HEK293T (cell line): ENCODE measurements at regions not wholly inside any gene's neighbourhood (a gene's known extent, or its start where the extent isn't known, plus 50 kb on each side); places are given as distances from the start of the nearest gene placed in this dataset.

Experiments
- CTCF ChIA-PET: fragments of 350-600 bp; formaldehyde crosslinking; extraction: SDS; loops from one replicate; lab custom pipeline; 2021; ENCODE audit warnings: antibody characterized with exemption, inconsistent platforms; lab: Yijun Ruan, JAX
- POLR2A ChIA-PET: fragments of 350-600 bp; formaldehyde crosslinking; extraction: SDS; loops from one replicate; lab custom pipeline; 2020; ENCODE audit warnings: antibody characterized with exemption, inconsistent platforms; lab: Yijun Ruan, JAX
- DNase-seq: peaks from one replicate; pipeline ENCODE4 v3.0.0; 2012; ENCODE audit warnings: mixed read lengths; ENCODE audit errors: extremely low spot score
- ARNT ChIP-seq: fragments of 450-650 bp; IDR thresholded peaks from 2 replicates; pipeline ENCODE4 v1.6.1; 2017; ENCODE audit warnings: mild to moderate bottlenecking
- BHLHE40 ChIP-seq: fragments of 450-650 bp; IDR thresholded peaks from 2 replicates; pipeline ENCODE4 v1.6.1; 2016; ENCODE audit warnings: mild to moderate bottlenecking, moderate library complexity, borderline replicate concordance
- CTBP1 ChIP-seq: fragments of 450-650 bp; IDR thresholded peaks from 2 replicates; pipeline ENCODE4 v1.6.1; 2016; ENCODE audit warnings: borderline replicate concordance
- ELF4 ChIP-seq: fragments of 450-650 bp; IDR thresholded peaks from 2 replicates; pipeline ENCODE4 v1.6.1; 2017; ENCODE audit warnings: antibody characterized with exemption
- FOXA1 ChIP-seq: fragments of 450-650 bp; IDR thresholded peaks from 2 replicates; pipeline ENCODE4 v1.6.1; 2016; ENCODE audit warnings: mild to moderate bottlenecking
- FOXK2 ChIP-seq: fragments of 450-650 bp; IDR thresholded peaks from 2 replicates; pipeline ENCODE4 v1.6.1; 2016; ENCODE audit warnings: mild to moderate bottlenecking
- FOXM1 ChIP-seq: fragments of 450-650 bp; IDR thresholded peaks from 2 replicates; pipeline ENCODE4 v1.6.1; 2017; ENCODE audit warnings: mild to moderate bottlenecking, borderline replicate concordance
- HDGF ChIP-seq: fragments of 450-650 bp; IDR thresholded peaks from 2 replicates; pipeline ENCODE4 v1.6.1; 2017; ENCODE audit warnings: antibody characterized with exemption, borderline replicate concordance
- L3MBTL2 ChIP-seq: fragments of 450-650 bp; conservative IDR thresholded peaks from 2 replicates; pipeline ENCODE4 v1.6.1; 2016; ENCODE audit warnings: mild to moderate bottlenecking
- LEF1 ChIP-seq: fragments of 450-650 bp; IDR thresholded peaks from 2 replicates; pipeline ENCODE4 v1.6.1; 2017; ENCODE audit warnings: mild to moderate bottlenecking, borderline replicate concordance
- NFRKB ChIP-seq: fragments of 450-650 bp; IDR thresholded peaks from 2 replicates; pipeline ENCODE4 v1.6.1; 2016; ENCODE audit warnings: mild to moderate bottlenecking, moderate library complexity
- PKNOX1 ChIP-seq: fragments of 450-650 bp; IDR thresholded peaks from 2 replicates; pipeline ENCODE4 v1.6.1; 2016
- SP1 ChIP-seq: fragments of 450-650 bp; IDR thresholded peaks from 2 replicates; pipeline ENCODE4 v1.6.1; 2017
- SUZ12 ChIP-seq: fragments of 450-650 bp; IDR thresholded peaks from 2 replicates; pipeline ENCODE4 v1.6.1; 2016; ENCODE audit warnings: mild to moderate bottlenecking
- TARDBP ChIP-seq: fragments of 450-650 bp; IDR thresholded peaks from 2 replicates; pipeline ENCODE4 v1.6.1; 2016
- ZNF384 ChIP-seq: fragments of 450-650 bp; IDR thresholded peaks from 2 replicates; pipeline ENCODE4 v1.6.1; 2016

GRCh38 chr22:49077586-49077985 is 750.1 kb downstream of the BRD1 start:
- ChIA-PET CTCF (no interaction called here), POLR2A (no interaction called here)
- TF ChIP-seq SUZ12 (no peak), BHLHE40 (no peak), HDGF (no peak), ELF4 (no peak), FOXA1 (no peak), LEF1 (no peak), NFRKB (no peak), PKNOX1 (no peak), ZNF384 (no peak), FOXM1 (no peak), TARDBP (no peak), FOXK2 (no peak), ARNT (no peak), L3MBTL2 (no peak), CTBP1 (no peak), SP1 (no peak)
- DNase-seq, result no peak

- DNase-seq, result no peak
- ChIA-PET CTCF (no interaction called here), POLR2A (no interaction called here)
- TF ChIP-seq FOXM1, result no peak
- no peak for TF ChIP-seq HDGF
- TF ChIP-seq BHLHE40, result no peak
- TF ChIP-seq SP1, result no peak
- no peak for TF ChIP-seq FOXA1
- no peak for TF ChIP-seq ZNF384
- no peak for TF ChIP-seq PKNOX1
- no peak for TF ChIP-seq SUZ12
- TF ChIP-seq L3MBTL2, result no peak
- TF ChIP-seq ELF4, result no peak
- no peak for TF ChIP-seq TARDBP
- no peak for TF ChIP-seq FOXK2
Measured at GRCh38 chr22:49077036-49077393, 750.7 kb downstream of the BRD1 start.

- DNase-seq, result no peak
- CTCF ChIA-PET, result no interaction called here
- no peak for TF ChIP-seq SP1
- TF ChIP-seq FOXA1, result no peak
- no peak for TF ChIP-seq FOXK2
- no peak for TF ChIP-seq ELF4
- no peak for TF ChIP-seq CTBP1
- TF ChIP-seq ARNT, result no peak
- no peak for TF ChIP-seq PKNOX1
- POLR2A ChIA-PET, result no interaction called here
Measured at GRCh38 chr22:49076300-49077035, 751.2 kb downstream of the BRD1 start.

- no peak for TF ChIP-seq FOXM1
- no peak for TF ChIP-seq FOXK2
- no peak for TF ChIP-seq BHLHE40
- no peak for TF ChIP-seq PKNOX1
- no peak for TF ChIP-seq SUZ12
- no peak for TF ChIP-seq NFRKB
- no peak for TF ChIP-seq ZNF384
- TF ChIP-seq LEF1, result no peak
- no peak for TF ChIP-seq FOXA1
- no peak for TF ChIP-seq TARDBP
- TF ChIP-seq CTBP1, result no peak
- no peak for TF ChIP-seq L3MBTL2
- no peak for TF ChIP-seq SP1
- TF ChIP-seq ELF4, result no peak
- TF ChIP-seq ARNT, result no peak
- no peak for TF ChIP-seq HDGF
- ChIA-PET CTCF (interaction anchor here (0.6 kb wide), 1 partner anchor 75 kb away, joined by 4 read pairs; no protein-coding TSS in a partner anchor), POLR2A (no interaction called here)
- no peak for DNase-seq
Measured at GRCh38 chr22:49075150-49075549, 752.5 kb downstream of the BRD1 start.

GRCh38 chr22:49073873-49074417 is 753.7 kb downstream of the BRD1 start:
- POLR2A ChIA-PET, result no interaction called here

GRCh38 chr22:49072996-49073645 is 754.6 kb downstream of the BRD1 start:
- ChIA-PET POLR2A (no interaction called here), CTCF (no interaction called here)
- TF ChIP-seq SP1 (no peak), FOXK2 (no peak), ARNT (no peak), BHLHE40 (no peak)
- no peak for DNase-seq

More at GRCh38 chr22:49073873-49074417, 753.7 kb downstream of the BRD1 start:
- TF ChIP-seq SP1 (no peak), NFRKB (no peak)
- no peak for DNase-seq
- CTCF ChIA-PET, result no interaction called here
